ENCODE measurements at regions not wholly inside any gene's neighbourhood (a gene's known extent, or its start where the extent isn't known, plus 50 kb on each side); places are given as distances from the start of the nearest gene placed in this dataset.

- no peak for DNase-seq (ENCODE audit: low read depth in 2 of 2)
Measured at GRCh38 chr2:133667085-133667484, 98.8 kb upstream of the NCKAP5 start.

GRCh38 chr2:133667968-133668367 lies 99.7 kb upstream of the NCKAP5 start:
- no peak for DNase-seq (ENCODE audit: low read depth in 2 of 2)

GRCh38 chr2:133668547-133668946 lies 100.3 kb upstream of the NCKAP5 start:
- no peak for DNase-seq (ENCODE audit: low read depth in 2 of 2)

DNA sequence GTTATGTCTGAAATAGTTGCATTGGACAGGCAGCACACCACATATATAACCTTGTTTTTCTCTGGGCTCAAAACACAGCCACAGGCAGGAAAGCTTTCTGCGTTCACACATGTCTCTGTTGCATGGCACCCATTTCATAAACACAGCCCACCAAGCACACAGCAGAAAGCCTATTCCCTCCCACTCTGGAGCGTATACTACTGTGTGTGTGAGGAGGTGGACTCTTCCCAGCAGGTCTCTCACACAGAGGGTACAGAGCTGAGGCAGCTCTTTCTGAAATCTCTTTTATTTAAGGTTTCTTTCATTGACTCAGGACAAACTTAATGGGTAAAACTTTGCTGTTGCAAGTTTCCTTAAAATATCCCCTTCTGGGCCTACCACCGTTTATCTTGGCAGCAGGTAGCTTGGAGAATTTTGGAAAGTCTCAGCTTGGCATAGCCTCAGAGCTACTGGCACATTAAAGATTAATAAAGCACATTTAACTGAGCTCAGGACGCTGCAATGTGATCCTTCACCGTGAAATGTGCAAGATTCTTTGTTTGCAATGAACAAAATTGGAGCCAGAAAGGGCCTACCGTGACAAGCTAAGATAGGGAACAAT lies 105.1 kb upstream of the NCKAP5 start:
- DNase-seq (ENCODE audit: low read depth in 2 of 2) = no peak

- no peak for DNase-seq (ENCODE audit: low read depth in 2 of 2)
Measured at GRCh38 chr2:133674066-133674432, 105.8 kb upstream of the NCKAP5 start.

- no peak for DNase-seq (ENCODE audit: low read depth in 2 of 2)
Measured at GRCh38 chr2:133674433-133675331, 106.4 kb upstream of the NCKAP5 start.

DNA sequence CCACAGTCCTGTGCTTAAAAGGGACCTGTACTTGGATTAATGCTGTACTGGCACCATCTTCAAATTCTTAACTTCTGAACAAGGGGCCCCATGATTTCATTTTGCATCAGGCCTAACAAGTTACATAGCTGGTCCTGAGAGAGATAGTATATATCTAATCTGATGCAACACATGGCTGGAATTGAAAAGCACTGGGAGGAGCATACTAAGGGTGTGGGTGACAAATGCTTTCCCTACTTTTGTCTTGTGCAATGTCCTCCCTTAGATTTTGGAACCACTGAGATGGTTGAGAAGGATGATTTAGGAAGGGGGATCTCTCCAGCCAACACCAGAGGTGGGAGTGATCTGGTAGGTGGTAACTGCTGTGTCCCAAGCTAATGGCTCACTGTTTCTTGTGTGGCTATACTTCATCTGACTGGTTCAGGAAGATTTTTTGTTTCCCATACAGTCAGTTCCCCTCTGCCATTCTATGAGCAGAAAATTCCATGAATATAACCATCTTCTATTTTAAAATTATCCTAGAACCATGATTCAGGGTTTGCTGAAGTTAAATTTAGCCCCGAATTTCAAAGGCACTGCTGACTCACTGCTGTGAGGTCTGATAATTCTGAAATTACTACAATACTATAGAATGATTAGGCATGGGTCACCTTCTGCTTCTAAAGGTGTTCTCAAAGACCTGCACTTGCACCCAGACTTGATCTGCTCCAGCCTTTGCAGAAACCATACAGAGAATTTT lies 108.3 kb upstream of the NCKAP5 start:
- DNase-seq (ENCODE audit: low read depth in 2 of 2) = no peak

GRCh38 chr2:133680343-133681049 lies 112.2 kb upstream of the NCKAP5 start:
- no peak for DNase-seq (ENCODE audit: low read depth in 2 of 2)

DNA sequence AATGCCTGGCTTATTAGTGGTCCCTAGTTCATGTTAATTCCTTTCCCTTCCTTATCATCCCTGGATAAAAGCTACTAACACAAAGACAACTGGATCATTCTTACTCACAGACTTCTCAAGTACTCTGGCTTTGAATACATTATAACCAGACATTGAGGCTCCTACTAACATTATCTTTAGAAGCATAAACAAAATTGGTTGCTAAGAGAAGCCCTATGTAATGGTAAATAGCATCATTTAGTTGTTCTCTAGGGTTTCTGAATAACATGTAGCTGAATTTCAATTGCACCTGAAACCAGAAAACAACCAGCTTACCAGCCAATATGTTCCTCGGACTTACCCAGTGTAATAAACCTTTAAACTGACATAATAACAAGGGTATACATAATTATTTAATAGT lies 114.1 kb upstream of the NCKAP5 start:
- DNase-seq (ENCODE audit: low read depth in 2 of 2) = no peak

DNA sequence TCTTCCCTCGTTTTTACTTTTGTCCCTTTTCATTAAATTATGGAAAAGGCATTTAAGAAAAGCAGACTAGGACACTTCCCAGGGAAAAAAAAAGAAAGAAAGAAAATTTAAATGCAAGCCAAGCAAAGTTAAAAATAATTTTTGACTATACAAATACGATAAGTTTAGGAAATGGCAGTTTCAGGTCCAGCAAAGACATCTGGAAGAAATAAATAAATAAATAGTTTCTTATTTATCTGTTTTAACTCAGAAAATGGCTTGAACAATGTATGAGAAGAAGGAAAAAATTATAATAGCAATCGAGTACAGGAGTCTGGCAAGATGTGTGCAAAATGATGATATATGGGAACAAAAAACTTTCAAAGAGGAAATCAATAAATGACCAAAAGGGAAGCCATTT lies 114.6 kb upstream of the NCKAP5 start:
- no peak for DNase-seq (ENCODE audit: low read depth in 2 of 2)

- no peak for DNase-seq (ENCODE audit: low read depth in 2 of 2)
Measured at GRCh38 chr2:133685636-133686215, 117.5 kb upstream of the NCKAP5 start.

- no peak for DNase-seq (ENCODE audit: low read depth in 2 of 2)
Measured at GRCh38 chr2:133690780-133691179, 122.5 kb upstream of the NCKAP5 start.

- no peak for DNase-seq (ENCODE audit: low read depth in 2 of 2)
Measured at GRCh38 chr2:133691336-133691735, 123.1 kb upstream of the NCKAP5 start.

DNA sequence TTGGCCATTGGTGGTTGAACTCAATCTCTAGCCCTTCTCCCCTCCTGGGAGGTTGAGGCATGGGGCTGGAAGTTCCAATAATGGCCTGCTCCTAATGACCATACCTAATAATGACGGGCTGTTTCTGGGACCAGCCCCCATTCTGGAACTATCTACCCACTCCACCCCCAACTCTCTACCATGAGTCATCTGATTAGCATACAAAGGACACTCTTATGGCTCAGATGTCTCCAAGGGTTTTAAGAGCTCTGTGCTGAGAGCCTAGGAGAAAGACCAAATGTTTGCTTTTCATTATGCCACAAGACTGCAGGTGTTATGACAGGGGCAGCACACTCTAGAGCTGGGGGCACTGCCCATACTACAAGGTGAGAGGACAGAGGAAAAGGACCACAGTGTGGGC lies 137.0 kb upstream of the NCKAP5 start:
- no peak for DNase-seq (ENCODE audit: low read depth in 2 of 2)

- no peak for DNase-seq (ENCODE audit: low read depth in 2 of 2)
Measured at GRCh38 chr2:133710613-133711012, 142.3 kb upstream of the NCKAP5 start.

DNA sequence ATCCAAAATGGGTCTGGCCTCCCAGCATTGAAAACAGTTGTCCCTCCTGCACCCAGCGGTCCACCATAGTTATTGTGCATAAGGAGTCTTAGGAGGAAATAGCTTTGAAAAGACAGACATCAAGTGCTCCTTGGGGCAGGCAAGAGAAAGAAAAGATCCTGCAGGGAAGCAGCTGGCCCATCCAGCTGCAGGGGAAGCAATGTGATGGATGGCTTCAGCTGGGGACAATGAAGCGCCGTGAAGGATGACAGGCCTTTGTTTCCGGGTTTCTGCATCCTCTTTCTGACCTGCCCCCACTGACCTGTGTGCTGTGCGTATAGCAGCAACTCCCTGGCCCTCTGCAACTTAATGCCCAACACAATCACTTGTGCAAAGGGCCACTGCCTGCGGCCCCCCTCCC lies 142.9 kb upstream of the NCKAP5 start:
- DNase-seq (ENCODE audit: low read depth in 2 of 2) = no peak

GRCh38 chr2:133711806-133712205 lies 143.5 kb upstream of the NCKAP5 start:
- no peak for DNase-seq (ENCODE audit: low read depth in 2 of 2)

GRCh38 chr2:133712369-133712768 lies 144.1 kb upstream of the NCKAP5 start:
- DNase-seq (ENCODE audit: low read depth in 2 of 2) = no peak

DNA sequence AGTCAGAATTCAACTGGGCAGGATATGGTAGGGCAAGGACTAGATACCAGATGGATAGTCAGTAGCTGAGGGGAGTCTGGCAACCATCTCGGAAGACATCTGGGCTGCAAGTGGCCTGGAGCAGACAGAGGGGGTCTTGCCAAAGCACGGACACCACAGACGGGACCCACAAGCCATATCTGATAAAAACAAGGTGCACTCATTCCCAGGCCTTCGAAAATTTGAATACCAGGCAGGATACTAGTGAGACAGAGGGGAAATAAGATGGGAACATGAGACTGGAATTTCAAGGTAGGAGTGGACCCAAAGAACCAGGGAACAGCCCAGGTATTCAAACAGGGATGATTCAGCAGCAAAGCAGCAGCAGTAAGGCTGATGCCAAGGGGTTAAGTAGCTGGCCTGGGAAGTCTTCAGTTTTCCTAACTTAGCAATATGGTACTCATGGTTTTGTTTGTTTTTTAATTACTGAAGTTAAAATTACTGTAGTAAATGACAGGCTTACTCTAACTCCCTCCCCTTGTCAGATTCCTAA lies 144.9 kb upstream of the NCKAP5 start:
- DNase-seq (ENCODE audit: low read depth in 2 of 2) = no peak

DNA sequence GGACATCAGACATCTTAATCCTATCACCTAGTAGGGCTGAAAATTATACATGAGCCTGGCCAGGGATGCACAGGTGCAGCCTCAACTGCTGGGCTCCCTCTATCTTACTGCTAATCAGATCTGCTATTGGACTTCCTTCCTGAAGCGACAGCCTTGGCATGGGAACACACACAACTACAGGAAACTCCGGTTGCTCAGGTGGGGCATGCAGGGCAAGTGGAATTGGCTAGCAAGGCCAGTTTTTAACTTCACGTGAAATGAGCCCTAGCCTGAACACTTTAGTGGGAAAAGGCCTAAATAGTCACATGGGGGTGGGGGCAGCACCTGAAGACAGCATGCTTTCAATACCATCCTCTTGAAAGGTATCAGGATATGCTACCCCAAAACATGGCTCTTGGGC lies 147.9 kb upstream of the NCKAP5 start:
- DNase-seq (ENCODE audit: low read depth in 2 of 2) = no peak

DNA sequence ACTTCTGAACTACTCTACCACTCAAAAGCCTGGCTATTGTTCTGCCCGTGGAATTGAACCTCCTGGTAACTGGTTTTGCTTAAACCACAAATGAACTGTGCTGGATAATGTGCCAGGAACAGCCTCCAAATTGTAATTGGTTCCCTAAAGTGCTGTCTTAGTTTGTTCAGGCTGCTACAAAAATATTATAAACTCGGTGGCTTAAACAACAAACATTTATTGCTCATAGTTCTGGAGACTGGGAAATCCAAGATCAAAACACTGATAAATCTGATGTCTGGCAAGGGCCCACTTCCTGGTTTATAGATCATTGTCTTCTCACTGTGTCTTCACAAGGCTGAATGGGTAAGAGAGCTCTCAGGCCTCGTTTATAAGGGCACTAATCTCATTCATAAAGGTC lies 149.2 kb upstream of the NCKAP5 start:
- no peak for DNase-seq (ENCODE audit: low read depth in 2 of 2)
